ENCODE measurements at regions not wholly inside any gene's neighbourhood (a gene's known extent, or its start where the extent isn't known, plus 50 kb on each side); places are given as distances from the start of the nearest gene placed in this dataset.

DNA sequence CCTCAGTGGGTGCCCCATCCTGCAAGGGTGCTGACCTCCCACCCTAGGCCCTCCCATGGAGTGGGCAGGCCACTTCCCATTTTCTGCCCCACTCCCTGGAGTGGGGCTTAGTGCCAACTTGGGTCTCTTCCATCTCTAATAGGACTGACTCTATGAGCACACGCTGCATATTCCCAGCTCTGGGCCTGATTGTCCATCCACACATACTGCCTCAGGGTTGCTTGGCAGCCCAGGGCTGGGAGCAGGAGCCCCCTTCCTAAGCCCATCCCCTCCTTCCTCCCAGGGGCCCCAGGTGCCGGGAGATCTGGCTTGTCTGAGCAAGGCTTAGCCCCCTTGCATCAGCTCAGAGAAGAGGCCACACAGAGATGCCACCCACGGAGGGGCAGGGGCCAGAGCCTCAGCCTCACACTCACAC is 55.1 kb downstream of the PJA1 start:
- no peak for DNase-seq

DNA sequence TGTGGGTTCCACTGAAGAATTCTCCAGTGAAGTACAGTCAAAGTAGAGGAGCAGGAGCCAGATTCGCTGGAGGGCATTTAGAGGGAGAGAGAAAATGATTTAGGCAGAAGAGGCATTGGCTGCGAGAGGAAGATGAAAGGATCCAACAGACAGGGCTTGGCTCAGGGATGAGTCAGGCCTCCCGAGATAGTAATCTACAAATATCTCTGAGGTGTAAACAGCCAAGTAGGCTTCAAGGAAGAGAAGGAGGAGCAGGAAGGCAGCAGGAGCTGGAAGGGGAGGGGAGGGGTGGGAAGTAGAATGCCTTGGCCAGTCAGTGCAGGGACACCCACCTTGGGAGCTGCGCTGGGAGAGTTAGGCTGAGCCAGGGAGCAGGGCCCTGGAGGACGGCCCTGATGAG is 55.5 kb downstream of the PJA1 start:
- no peak for DNase-seq

DNA sequence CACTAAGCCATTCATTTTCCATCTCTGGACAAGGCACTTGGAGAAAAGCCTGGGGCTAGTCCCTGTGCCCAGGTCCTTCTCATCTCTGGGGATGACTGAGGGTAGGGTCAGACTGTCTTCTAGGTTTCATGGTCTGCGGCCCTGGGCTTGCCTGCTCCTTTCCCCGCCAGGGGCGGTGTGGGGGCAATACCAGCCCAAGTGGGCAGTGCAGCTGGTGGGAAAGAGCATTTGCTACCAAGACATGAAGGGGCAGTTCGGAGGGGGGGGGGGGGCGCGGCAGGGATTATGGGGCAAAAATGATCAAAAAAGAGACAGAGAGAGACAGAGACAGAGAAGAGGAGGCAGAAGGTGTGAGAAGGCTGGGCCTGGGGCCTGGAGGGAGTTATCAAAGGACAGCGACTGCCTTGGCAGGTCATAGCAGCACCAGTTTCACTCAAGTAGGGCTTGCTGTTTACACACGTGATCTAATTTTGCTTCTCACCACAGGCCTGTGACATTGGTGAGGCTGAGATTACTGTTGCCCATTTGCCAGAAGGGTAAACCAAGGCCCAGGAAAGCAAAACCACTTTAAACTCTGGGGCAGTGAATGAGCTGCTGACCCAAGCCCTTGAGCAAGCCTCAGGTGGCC is 56.1 kb downstream of the PJA1 start:
- no peak for DNase-seq

DNA sequence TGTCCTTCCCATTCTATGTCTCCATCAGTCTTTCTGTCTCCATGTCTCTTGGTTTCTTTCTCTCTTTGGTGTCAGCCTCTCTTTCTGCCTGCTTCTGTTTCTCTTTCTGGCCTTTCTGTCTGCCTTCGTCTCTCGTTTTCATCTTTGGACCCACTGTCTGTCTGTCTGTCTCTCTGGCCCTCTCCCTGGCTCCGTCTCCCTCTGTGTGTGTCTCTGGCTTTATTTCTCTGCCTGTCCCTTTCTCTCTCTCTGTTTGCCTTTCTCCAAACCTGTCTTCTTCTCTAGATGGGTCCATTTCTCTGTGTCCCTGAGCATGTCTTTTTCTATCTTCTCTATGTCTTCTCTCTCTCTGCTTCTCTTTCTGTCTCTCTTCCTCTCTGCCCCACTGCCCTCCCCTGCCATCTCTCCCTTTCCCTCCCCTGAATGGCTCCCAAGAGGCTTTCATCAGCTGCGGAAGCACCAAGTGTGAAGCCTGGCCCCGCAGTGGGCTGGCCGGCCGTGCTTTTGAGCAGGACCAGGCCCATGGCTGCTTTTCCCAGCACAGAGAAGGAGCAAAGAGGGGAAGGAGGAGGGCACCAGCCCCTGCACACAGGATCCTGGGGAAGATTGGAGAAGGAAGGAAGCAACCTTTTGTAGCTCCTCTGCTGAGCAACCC is 57.4 kb downstream of the PJA1 start:
- no peak for DNase-seq

DNA sequence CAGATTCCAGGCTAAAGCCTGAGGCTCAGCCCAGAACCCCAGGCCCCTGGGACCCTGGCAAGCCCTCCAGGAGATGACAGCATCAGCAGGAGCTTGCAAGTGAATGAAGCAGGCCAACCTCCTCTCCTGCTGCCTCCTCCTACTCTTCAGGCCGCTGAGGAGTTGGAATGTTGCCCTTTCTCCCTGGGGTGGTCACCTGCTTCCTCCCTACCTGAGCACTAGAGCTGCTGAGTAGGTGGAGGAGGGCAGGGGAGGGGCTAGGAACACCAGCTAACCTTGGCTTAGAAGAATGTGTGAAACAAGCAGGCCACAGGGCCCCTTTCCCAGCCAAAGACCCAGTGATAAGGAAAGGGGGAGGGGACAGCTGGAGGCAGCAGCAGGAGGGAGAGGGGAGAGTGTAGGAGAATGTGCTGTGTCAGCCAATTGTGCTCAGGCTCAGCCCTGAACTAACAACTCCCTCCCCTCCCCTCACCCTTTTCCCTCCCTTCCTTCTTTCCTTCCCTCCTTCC is 58.0 kb downstream of the PJA1 start:
- no peak for DNase-seq

DNA sequence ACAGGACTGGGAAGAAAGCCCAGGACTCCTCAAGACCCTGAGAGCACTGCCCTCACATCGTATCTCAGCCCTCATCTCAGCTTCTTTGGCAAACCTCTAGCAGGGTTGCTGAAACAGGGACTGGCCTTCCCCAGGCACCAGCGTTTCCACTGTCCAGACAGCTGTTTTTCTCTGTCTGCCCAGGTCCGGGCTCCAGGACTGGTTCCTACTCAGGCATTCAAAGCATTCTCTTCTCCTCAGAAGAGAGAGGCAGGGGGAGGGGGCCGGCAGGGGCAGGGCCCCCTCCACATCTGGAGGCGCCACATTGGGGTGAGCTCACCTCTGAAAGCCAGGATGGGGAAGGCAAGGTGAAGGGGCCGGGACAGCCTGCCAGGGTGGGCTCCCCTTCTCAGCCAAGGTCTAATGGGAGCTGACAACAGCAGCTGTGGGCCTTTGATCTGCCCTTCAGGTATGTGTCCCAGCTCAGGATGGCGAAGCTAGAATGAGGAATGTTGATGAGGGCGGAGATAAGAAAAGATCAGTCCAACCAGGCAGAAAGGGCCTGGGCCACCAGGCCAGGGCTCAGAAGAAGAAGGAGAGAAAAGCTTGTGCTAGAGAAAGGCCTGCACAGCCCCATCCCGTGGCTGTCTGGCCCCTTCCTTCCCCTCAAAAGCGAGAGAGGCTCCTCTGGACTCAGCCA is 60.4 kb downstream of the PJA1 start:
- no peak for DNase-seq

DNA sequence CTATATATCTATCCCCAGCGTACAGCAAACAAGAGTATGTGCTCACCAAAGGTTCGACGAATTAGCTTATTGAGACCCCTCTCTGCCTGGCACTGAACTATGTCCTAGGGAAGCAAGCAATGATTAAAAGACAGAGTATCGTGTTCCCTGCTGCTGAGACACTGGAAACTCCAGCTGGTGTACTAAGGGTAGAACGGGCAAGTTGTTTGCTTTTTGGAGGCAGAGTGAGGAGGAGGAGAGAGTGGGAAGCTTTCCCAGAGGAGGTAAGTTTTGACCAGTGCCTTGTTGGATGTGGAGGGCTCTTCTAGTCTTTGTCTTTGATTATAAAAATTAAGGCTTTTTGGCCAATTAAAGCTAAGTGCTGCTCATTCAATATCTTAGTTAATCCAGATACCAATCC is 61.7 kb downstream of the PJA1 start:
- no peak for DNase-seq

DNA sequence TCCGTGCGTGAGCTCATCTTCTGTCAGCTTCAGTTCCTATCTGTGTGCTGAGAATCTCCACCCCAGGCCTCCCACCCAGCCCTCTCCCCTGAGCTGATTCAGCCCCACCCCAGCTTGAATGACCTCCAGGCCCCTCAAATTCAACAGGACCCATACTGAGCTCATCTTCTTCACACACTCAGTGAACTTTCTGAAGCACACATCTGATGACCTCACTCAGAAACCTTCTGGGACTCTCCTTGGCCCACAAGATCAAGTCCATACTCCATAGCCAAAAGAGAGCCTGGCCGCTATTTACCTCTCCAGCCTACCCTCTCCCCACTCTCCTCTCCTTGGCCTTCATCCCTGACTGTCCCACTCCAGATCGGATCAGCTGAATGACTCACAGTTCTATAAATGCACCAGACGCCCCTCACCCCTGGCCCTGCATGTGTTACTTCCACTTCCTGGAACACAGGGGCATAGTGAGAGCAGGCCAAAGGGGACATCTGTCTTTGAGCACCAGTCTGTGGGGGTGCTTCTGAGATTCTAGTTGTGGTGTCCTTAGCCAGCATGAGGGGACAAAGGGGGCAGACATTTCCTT is 62.5 kb downstream of the PJA1 start:
- DNase-seq: no peak

DNA sequence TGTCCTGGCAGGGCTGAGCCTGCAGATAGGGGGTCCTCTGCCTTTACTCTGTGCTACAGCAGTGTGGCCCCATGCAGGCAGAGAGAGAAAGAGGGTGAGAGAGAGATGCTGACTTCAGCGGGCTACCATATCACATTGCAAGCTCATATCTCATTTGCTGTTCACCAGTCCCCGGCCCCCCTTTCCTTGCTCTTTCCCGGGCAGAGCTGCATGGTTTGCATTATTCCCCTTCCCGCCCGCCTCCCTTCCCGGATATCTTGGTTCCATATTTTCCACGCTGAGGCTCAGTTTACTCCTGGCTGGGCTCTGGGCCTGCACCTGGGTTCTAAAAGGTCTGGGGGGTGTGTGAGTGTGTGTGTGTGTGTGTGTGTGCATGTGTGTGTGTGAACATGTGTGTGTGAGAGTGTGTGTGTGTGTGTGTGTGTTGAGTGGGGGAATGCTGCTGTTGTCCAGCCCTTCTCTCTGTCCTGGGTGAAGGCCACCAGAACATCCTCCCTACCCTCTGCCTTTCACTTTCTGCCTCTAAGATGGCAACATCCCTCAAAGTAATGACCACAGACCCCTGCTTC is 63.5 kb downstream of the PJA1 start:
- no peak for DNase-seq

DNA sequence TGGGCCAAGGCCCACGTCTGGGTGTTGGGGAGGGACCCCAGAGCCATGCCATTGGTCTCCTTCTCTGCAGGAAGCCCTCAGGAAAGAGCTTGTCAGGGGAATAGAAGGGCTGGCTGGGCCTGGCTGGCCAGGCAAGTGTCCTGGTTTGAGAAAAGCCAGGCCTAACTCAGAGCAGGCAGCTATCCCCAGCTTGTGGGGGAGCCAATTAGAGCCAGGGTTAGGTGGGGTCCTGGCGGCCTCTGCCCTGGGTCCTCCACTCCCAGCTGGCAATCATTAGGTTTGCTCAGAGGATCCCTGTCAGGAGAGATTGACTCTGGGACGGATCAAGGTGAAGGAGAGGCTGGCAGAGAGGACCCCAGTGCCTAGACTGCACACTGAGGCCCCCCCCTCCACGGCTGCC is 64.8 kb downstream of the PJA1 start:
- no peak for DNase-seq

DNA sequence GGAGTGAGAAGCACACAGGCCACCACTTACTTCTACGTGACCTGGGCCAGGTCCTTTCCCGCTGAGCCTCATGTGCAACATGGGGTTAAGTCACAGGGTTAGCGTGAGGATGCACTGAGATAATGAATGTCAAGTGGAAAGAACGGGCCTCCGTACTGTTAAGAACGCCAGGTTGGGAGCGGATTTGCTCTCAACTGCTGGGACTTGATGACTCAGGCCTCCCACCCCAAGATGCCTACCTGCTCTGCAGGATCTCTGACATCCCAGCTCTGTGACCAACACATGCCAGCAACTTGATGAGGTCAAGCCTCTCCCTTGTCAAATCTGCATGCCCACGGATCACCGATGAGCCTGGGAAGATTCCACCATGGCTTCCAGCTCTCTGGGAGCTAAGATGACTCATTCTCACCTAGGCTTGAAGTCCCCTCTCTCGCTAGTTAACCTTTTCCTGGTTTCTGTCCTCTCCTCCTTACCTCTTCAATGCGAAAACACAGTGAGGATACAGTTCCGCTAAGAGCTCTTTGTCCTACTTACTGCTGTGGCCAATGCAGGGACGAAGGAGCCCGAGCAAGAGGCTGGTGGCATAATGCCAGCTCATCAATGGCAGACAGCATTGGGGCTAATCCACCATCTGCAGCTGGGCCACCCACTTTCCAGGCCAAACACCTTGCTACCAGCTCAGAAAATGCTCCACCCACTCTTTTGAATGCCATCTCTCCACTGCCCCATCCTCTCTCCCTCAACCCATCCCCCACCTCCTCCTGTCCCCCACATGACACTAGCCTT is 67.6 kb downstream of the PJA1 start:
- no peak for DNase-seq

DNA sequence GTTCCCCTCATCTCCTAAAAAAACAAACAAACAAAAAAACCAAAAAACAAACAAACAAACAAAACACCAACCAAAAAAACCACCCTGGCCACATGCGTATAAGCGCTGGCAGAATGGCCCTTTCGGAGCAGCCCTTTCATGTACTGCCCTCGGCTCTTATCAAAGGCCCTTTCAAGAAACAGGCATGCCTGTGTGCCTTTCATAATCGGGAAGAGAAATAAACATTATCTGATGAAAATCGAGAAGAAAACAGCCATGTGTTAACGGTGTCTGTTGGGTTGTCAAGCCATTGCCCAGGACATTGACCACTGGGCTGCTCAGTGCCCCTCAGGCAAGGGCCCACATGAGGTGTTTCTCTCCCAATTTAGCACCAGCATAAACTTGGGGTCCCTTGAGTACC is 68.3 kb downstream of the PJA1 start:
- no peak for DNase-seq

DNA sequence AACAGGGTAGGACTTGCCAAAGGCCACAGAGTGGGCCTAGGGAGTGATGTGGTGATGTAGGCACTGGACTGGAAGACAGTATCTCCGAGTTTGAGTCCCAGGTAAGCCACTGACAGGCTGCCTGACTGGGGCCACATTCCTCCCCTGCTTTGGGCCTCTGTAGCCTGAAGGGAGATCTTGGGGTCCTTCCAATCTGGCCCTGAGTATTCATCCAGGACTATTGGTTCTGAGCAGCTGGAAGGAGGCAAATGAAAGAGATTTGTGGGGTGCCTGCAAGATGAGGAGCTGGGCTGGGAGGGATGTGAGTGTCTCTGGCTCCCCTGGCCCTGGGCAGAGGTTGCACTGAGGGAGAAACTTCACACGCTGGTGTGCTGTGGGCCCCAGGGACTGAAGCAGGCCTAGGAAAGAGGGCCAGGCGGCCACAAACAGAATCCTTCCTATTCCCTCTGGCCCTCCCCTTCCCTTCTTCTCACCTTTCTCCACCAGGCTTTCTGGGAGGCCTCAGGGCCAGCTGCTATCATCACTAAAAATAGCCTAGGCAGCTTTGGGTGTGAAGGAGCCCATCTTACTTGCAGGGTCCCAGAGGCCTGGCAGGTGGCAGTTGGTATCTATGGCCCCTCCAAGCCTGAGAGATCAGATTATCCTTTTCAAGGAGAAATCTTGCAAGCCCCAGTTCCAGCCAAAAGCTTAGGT is 70.1 kb downstream of the PJA1 start:
- no peak for DNase-seq

DNA sequence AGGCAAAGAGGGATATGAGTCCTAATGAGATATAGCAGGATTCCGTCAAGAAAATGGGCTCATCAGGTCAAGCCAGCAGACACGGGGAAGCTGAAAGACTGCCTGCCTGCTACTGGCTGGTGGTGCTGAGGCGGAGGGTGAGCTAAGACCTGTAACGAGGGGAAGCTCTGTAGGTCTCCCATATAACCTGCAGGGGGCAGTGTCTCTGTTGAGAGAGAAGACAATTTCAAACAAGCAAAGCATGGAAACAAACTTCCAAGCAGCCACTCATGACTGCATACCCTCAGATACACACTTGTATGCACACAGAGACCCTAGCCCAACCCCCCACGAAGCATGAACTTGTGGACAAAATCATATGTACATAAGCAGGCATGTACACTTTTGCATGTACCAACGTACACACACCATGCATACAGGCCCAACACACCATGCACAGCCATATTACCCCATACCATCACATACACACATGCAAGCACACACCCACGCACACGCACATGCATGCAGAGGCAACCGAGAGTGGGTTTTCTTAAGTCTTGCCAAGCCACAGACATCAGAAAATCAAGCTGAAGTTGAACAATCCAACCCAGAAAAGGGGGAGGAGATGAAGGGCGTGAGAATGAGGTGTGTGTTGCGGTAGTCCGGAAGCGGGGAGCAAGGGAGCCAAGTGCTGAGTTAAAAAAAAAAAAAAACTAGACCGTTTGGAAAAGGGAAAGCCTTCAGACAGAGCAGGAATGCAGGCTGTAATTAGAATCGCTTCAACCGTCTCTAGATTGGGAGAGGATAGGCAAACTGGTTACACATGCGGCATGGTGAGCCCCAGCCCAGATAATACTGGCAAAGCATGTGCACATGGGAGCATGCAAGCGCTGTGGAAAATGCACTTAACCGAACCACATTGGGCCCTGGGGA is 71.0 kb downstream of the PJA1 start:
- DNase-seq: no peak

DNA sequence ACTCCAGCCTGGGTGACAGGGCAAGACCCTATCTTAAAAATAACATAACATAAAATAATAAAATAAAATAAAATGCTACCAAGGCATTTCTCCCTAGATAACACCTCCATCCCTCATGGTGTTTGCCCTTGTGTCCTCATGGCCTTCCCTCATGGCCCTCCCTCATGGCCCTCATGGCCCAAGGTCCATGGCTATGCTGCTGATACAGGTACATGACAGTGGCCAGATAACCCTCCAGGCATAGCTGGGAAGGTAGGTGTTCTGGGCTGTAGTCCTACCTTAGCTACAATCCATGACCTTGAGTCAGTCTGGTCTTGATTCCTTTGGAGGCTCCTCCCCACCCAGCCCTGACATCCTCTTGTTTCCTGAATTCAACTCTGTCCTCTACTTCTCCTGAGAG is 75.2 kb downstream of the PJA1 start:
- no peak for DNase-seq

DNA sequence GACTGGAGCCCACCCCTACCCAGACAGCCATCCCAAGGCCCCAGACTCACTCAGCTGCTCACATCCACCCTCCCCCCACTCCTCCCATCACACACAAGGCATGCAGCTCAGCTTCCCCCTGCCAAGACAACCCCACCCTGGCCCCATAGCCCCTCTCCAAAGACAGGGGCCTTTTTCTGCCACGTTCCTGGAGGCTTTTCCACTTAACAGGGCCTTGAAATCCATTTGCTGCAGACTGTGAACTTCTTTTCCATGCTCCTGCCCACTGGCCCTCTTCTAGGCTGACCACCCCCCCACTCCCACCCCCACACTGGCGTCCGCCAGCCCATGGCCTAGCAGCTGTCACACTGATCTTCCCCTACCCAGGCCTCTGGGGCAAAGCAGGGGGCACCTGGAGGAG is 76.0 kb downstream of the PJA1 start:
- DNase-seq: no peak

DNA sequence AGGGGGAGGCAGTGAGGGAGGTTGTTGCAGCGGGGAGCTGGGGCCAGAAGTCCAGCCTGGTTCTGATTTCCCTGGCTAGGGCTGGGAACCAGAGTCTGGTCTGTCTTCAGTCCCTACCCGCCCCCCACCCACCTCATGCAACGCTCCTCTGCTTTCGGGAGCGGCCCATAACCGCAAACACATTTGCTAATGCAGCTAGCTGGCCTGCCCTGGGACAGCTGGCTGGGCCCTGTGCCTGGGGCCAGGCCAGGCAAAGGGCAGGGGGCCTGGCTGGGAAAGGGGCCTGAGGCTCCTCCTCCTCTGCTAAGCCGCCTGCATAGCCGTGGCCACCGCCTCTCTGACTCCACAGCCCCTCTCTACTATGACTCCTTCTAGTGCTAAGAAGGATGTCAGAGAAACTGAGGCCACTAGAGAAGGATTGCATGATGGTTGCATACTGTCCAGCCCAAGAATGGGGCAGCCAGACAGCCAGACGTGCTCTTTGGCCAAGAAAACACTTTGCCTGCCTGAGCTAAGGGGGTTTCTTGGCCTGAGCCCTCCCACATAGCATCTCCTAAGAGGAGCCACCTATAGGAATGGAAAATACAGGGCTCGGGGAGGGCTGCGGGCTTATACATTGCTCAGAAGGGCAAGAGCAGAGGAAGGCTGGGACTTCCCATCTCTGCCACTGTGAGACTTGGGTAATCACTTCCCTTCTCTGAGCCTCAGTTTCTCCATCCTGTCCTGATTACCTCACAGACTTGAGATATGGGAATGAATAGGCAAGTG is 76.9 kb downstream of the PJA1 start:
- DNase-seq: no peak

DNA sequence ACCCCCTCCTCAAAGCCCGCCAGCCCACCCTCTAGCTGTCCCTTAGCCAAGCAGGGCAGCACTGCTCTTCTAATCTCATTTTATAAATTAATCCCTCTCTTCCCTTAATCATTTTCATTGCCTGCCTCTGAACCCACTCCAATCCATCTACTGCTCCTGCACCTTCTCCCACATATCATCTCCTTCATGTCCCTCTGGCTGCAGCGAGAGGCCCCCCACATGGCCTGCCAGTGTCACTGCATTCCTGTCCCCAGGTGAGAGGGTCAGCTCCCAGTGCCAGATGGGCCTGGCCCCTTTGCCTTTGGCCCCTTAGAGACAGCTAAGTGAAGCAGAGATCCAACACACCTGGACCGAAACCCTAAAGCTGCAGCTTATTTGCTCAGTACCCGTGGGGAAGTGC is 79.4 kb downstream of the PJA1 start:
- DNase-seq: no peak

DNA sequence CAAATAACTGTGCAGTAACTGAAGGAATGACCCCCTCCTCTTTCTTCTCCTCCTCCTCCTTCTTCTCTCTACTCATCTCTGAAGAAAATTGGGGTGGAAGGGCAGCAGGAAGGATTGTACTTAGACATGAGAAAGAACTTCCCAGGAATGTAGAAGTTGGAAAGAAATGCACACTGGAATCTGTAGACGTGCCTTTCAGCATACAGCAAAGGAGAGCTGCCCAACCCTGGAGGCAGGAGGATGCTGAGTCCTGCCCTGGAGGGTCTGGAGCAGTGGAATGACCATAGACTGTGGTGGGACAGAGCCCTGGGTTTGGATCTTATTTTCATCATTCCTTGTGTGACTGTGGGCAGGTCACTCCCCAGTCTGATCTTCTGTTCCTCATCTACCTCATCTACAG is 80.1 kb downstream of the PJA1 start:
- DNase-seq: no peak

DNA sequence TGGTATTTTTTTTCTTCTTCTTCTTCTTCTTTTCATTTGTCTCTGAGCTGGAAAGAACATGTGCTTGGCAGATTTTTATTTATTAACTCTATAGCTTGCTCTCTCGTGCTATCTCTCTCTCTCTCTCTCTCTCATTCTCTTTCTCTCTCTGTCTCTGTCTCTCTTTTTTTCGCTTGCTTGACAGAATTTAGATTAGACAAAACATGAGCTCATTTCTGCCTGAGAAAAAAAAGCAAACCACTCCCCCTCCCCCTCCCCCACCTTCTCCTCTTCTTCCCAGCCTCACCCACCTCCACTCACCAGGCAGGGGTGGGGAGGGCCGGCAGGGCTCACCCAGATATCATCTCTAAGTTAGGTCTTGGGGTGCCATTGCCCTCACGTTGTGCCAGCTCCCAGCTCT is 81.5 kb downstream of the PJA1 start:
- no peak for DNase-seq

Data from CD4-positive, alpha-beta T cell treated with Interleukin-15 for 1 hour (primary cell).